Stimulated activated CD4-positive, alpha-beta T cell treated with anti-CD3 and anti-CD28 coated beads, Interleukin-1b, Interleukin-23, amount 100 ng/mL, for 1 hour (primary cell): ENCODE measurements at regions not wholly inside any gene's neighbourhood (a gene's known extent, or its start where the extent isn't known, plus 50 kb on each side); places are given as distances from the start of the nearest gene placed in this dataset.

ENCODE experiments used
- DNase-seq, 2 donors: peaks; one replicate each; pipeline ENCODE4 v3.0.0-alpha.2; 2020; ENCODE audit warnings: low read depth in 2 of 2

DNA sequence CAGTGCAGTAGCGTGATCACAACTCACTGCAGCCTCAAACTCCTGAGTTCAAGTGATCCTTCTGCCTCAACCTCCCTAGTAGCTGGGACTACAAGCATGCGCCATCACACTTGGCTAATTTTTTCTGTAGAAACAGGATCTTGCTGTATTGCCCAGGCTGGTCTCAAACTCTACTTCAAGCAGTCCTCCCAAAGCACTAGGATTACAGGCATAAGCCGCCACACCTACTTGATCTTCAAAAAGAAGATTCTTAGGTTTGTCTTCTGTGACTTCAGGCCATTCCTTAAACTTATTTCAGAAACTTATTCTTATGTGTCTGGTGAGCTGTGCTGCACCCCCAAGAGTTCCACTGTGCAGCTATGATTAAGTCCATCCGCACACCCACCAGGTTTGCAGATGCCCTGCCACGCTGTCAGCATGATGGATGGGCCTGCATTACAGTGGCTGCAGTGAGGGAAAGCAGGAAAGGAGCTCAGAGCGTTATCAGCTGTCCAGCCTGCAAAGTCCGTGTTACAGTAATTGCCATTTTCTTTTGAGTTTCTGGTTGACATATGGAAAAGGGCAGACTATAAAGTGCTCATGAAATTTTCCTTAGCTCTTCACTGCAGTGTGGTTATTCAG, 146.6 kb downstream of the AASDH start:
- no peak for DNase-seq

DNA sequence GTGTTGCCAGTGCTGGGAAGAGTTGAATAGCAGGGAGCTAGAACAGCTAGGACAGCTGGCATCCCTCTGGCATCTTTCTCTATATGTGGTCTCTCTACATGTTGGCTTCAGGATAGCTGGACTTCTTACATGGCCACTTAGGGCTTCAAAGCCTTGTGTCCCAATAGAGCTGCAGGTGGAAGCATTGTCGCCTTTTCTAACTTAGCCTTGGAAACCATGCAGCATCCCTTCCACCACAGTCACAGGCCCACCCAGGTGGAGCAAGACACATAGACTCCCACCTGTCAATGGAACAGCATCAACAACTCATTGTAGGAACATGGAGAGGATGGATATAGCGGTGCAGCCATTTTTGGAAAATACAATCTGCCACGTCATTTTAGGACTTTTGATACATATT, 149.0 kb downstream of the AASDH start:
- DNase-seq, result no peak

DNA sequence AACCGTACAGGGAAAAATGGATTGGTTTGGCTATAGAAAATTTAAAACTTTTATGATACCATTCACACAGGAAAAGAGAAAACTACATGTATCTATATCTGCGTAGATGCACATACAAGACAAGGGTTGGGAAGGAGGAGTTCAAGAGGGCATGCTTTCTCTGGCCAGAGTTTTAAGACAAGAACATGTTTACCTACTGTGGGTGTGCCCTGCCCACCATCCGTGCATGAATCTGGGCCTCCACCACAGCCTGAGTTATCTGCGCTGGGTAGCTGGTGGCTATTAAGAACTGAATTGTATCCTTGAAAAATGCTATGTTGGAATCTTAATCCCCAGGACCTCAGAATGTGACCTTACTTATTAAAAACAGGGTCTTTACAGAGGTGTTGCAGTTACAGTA, 151.6 kb downstream of the AASDH start:
- DNase-seq, result no peak

DNA sequence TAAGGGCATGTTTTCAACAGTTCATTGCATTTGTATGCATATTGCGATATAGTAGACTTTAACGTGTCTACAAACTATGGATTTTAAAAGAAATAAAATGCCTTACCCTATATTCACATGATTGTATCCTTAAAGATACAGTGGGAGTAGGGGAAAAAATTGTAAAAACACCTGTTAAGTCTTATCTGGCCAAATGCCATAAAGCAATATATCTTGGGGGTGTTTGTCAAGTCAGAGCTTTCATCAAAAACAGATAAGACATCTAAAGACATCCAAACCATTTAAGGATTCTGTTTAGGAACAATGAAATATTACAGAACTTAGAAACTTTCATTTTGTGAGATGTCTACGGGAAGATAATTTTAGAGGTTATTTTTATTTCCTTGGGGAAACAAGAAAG, 152.3 kb downstream of the AASDH start:
- DNase-seq, result no peak

DNA sequence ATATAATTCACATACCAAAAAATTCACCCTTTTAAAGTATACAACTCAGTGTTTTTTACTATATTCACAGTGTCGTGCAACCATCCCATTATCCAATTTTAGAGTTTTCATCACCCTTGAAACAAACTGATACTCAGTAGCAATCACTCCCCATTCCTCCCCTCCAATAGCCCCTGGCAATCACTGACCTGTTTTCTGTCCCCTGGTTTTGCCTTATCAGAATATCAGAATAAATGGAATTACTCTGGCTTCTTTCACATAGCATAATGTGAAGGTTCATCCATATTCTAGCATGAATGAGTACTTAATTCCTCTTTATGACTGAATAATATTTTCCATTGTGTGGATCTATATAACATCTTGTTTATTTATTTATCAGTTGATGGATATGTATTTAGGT, 153.2 kb downstream of the AASDH start:
- no peak for DNase-seq

DNA sequence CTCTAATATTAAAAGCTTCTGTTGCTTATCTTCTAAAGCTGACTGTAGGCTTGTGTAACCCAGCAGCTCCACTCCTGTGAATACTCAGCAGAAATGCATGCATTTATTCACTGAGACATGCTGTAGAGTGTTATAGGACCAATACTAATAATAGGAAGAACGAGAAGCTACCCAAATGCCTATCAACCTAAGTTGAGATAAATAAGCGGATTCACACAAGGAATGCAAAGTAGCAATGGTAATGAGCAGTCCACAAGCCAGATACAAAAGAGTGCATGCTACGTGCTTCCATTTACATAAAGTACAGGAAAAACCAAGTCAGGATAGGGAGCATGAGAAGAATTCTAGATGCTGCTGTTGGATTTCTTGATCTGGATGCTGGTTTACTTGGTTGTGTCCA, 155.9 kb downstream of the AASDH start:
- no peak for DNase-seq

DNA sequence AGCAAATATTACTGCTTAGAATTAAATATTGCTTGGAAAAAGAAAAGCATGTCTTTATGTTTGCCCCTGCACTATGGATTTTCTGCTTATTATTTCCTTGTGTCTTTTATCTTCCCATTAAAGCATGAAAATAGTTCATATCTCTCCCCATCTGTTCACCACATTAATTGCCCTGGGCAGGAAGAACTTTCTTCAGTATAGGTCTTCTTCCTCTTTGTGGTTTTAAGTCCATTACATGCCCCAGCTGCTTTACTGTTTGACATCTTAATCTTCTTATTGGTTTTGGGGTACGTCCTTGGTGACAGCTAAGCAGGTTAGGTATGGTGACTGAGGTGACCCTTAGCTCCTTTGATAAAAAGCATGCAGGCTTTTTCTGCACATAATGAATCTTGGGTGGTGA, 157.3 kb downstream of the AASDH start:
- DNase-seq, result no peak

DNA sequence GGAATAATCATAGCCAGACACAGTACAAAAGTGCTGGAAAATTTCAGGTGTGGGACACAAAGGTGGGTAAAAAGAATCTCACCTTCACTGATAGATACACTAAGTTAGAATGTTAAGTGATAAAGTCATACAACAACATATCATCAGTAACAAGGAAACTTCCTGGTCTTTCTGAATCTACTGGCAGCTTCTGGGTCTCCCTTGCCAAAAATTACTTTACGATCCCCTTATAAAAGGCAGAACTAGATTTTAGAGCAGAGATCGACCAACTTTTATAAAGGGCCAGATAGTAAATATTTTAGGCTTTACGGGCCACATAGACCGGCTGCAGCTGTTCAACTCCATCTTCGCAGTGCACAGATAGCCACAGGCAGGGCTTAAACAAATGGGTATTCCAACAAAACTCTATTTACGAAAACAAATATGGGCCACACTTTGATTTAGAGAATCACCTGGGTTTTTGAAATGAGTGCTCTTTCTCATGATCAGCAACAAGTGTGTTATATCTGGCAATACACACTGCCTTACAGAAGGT, 159.9 kb downstream of the AASDH start:
- DNase-seq, result no peak

DNA sequence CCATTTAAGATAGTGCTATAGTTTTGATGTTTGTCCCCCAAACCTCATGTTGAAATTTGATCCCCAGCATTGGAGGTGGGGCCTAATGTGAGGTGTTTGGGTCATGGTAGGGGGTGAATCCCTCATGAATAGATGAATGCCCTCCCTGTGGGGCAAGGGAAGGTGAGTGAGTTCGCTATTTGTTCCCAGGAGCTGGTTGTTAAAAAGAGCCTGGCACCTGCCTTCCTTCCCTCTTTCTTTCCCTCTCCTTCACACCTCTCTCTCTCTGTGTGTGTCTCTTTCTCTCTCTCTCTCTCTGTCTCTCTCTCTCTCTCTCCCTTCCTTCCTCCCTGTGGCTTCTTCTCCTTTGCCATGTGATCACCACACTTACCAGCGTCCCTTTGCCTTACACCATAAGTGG, 160.7 kb downstream of the AASDH start:
- DNase-seq, result no peak

DNA sequence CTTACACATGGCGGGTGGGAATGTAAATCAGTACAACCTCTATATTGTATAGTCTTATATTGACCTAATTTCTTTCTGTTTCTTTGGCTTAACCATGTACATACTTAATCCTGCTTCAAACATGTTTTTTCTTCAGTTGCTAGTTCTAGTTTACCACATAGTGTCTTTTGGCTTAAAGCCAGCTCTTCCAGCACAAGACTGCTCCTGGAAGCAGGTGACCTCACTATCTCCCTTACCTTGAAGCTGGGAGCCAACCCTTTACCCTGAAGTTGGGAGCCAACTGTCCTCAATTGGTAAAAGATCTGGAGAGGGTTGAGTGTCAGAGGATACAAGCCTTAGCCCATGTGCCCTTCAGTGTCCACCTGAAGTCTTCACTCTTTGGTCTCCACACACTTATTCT, 162.7 kb downstream of the AASDH start:
- DNase-seq, result no peak

DNA sequence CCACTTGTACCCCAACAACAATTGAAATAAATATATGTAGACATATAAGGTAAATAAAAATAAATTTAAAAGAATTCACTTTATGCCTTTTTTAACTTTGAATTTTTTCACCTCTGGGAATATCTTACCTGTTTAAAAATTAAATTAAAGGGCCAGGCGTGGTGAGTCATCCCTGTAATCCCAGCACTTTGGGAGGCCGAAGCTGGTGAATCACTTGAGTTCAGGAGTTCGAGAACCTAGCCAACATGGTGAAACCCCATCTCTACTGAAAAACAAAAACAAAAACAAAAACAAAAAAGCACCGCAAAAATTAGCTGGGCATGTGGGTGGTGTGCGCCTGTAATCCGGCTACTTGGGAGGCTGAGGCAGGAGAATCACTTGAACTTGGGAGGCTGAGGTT, 164.8 kb downstream of the AASDH start:
- no peak for DNase-seq

DNA sequence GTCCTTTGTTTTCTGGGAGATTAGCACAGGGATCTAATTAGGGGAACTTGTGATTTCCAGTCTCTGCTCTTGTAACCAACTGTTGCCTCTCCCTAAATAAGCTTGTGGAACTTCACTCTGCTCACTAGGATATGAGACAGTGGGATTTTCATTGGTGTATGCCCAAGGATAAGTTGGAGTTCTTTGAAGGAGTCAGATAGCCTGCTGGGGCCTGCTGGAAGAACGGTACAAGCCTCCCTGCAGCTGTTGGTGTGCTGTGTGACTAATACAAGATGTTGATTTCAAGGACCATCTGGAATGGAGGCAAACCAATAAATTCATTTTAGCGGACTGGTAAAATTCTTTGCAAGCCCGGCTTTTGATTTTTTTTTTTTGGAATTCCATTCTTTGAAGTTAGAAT, 167.0 kb downstream of the AASDH start:
- no peak for DNase-seq

DNA sequence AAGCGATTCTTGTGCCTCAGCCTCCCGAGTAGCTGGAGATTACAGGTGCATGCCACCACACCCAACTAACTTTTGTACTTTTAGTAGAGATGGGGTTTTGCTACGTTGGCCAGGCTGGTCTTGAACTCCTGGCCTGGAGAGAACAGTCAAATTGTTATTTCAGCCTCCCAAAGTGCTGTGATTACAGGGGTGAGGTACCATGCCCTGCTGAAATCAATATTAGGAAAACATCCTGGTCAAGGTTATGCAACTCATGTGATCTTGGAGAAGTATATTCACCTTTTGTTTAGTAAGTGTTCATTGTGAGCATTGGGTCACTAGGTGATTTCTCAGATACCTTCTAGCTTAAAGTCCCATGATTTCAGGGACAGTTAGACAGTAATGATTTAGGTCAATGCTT, 167.8 kb downstream of the AASDH start:
- DNase-seq, result no peak

DNA sequence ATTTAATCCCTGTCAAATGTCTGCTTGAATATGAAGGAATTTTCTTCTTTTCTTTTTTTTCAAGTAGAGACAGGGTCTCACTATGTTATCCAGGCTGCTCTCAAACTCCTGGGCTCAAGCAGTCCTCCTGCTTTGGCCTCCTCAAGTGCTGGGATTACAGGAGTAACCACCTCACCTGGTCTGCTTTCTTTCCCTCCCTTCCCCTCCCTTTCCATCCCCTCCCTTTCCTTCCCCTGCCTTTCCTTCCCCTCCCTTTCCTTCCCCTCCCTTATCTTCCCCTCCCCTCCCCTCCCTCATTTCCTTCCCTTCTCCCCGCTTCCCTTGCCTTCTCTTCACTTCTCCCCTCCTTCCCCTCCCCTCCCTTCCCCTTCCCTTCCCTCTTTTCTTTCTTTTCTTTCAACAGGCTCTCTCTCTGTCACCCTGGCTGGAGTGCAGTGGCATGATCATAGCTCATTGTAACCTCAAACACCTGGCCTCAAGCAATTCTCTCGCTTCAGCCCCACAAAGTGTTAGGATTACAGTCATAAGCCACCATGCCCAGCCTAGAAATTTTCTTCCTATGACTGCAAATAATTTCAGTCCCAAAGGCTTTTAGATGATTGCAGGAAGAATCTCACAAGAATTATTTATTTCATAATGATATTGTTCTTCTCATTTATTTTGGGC, 168.9 kb downstream of the AASDH start:
- DNase-seq, result no peak

DNA sequence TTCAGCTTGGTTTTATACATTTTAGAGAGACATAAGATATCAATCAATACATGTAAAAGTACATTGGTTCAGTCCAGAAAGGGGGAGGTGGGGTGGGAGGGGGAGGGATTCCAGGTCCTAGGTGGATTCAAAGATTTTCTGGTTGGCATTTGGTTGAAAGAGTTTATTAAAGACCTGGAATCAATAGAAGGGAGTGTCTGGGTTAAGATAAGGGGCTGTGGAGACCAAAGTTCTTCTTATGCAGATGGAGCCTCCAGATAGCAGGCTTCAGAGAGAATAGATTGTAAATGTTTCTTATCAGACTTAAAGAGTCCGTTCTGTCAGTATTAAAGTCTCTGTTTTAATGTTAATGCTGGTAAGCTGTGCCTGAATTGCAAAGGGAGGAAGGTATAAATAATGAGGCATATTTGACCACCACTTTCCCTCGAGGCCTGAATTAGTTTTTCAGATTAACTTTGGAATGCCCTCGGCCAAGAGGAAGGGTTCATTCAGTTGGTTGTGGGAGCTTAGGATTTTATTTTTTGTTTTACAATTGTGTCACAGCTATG, 169.9 kb downstream of the AASDH start:
- no peak for DNase-seq

DNA sequence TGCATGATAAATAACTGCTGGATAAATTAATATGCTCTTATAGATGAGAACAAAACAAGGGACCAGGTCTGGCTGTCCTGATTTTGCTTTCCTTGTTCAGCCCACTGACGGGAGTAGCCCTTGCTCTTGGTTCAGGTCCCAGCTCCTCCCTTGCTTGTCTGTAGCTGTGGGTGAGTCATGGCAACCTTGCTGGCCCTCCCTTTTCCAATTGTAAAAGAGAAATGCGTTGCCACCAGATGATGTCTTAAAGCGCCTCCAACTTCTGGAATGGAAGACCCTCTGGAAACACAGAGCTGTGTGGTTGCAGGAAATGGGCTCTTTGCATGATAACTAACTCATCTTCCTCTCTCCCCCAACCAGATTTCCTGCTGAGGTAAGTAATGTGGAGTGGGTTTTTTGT, 171.4 kb downstream of the AASDH start:
- no peak for DNase-seq

DNA sequence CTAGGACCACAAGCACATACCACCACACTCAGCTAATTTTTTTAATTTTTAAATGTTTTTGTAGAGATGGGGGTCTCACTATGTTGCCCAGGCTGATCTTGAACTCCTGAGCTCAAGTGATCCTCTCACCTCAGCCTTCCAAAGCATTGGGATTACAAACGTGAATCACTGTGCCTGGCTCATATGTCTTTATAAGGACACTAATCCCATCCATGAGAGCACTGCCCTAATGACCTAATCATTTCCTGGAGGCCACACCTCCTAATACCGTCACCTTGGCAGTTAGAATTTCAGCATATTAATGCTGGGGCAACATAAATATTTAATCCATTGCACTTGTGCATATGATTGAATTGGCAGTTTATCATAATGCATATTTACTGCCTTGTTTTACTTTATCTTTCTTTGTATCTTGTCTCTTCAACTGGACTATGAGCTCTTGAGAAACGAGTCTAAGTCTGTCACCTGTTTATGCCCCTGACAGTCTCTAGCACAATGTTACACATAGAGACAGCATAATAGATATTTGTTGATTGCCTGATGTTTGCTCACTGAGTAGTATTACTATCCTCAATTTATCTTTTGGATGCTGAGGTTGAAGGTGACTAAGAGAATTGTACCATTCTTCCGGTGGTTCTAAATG, 172.0 kb downstream of the AASDH start:
- no peak for DNase-seq

DNA sequence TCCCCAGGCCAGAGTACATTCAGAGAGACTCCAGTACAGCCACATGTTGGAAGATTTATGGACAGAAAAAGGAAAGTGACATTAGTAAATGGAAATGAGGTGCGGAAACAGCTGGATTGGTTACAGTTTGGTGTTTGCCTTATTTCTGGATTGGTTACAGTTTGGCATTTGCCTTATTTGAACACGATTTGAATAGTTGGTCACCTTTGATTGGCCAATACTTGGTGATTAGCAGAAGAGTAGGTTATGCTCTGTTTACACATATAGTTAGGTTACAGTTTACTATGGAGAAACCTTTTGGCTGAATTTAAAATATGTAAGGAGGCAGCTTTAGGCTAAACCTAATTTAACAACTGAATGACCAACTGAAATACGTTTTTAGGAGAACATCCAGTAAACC, 173.7 kb downstream of the AASDH start:
- no peak for DNase-seq

DNA sequence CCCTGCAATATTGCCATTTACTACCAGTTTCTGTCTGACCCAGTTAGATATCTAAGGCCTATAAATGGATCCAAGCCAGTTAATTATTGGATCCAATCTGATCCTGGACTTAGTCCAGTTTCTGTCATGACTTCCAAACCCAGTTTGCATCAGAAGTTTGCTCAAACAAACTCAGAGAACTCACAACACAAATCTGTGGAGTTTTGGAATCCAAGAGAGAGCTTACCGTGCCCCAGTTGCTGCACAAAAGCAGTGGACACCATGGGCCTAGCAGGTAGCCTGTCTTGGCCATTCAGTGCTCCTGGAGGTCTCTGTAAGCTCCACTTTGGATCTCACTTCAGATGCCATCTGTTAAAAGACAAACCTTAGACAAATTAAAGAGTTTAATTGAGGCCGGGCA, 174.5 kb downstream of the AASDH start:
- no peak for DNase-seq

DNA sequence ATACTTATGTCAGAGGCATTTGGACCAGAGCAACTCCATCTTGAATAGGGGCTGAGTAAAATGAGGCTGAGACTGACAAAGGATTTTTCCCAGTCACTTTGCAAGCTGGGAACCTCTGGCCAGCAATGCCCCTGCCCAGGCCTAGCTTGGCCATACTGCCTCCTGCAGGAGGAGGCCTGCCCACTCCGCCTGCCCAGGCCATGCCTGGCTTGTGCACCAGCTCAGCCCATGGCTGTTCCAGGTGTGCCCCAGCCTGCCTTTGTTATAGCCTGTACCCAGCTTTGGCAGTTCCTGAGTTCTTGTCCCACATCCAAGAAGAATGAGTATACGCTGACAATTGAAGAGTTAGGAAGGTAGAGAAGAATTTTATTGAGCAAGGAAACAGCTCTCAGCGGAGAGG, 176.1 kb downstream of the AASDH start:
- no peak for DNase-seq

DNA sequence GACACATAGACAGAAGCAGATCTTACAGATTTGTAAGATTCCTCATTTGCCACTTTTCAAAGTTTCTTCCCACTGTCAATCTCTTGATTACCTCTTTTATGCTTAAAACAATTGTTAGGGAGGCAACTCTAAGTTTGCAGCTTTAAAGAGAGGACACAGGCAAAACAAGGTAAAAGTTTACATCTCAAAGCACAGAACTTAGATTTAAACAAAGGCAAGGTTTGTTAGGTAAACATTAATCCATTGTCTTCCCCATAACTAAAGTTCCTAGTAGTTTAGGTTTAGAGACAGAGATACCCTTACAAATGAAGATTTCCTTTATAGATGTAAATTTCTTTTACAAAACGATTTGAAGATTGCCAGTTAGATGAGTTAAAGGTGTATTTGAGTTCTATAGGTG, 176.9 kb downstream of the AASDH start:
- no peak for DNase-seq

DNA sequence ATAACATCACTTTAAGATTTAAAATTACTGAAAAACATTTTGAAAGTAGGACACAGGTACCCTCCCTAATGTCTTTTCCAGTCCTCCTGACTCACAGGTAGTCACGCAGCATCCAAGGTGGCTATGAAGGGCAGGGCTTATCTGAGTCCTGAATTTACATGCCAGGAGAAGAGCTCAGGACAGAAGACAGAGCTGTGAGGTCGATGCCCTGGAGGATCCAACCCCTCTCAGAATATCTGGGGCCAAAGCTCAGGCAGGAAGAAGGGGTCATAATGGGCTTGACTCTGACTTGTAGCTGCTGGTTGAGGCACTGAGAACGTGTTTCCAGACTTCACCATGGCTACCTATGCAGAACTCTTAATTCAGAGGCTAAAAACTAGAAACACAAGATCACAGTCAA, 177.5 kb downstream of the AASDH start:
- DNase-seq, result no peak

DNA sequence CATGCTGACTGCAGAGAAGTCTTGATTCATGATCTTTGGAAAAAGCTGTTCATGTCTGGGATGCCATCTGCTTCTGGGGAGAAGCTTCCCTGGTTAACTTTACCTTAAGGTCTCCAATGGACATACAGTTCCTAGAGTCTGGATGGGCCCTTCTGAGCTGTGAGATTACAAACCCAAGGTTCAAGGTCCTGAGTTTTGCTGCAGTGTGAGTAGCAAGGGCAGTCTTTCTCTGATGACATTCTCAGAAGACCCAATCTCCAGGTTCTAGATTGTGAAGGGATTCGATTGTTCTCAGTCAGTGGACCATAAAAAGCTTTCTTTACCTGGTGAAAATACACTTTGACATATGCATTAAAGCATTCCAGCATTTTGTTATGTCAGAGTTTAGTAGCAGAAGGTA, 179.2 kb downstream of the AASDH start:
- DNase-seq, result no peak
